IPS-NIHi7 (cell line): ENCODE measurements at regions not wholly inside any gene's neighbourhood (a gene's known extent, or its start where the extent isn't known, plus 50 kb on each side); places are given as distances from the start of the nearest gene placed in this dataset.

ENCODE experiments used
- DNase-seq: peaks from one replicate; pipeline ENCODE4 v3.0.0; 2012; ENCODE audit warnings: mixed read lengths; ENCODE audit errors: extremely low spot score

DNA sequence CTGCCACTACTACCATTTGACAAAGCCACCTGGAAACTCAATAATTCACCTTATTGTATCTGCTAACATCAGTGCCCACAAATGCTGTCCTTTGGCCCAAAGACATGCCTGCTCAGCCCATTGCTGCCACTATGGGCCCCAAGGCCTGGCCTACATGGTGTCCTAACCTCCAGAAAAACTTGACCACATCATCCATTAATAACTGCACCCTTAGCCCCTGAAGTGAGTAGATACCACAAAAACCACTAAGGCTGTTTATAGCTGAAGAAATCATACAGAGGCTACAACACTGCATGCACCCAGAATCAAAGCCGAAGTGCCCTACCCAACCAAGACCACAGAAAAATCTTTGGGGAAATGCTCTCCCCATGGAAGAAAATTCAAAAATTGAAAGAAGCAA lies 932.8 kb upstream of the SLITRK6 start:
- no peak for DNase-seq

DNA sequence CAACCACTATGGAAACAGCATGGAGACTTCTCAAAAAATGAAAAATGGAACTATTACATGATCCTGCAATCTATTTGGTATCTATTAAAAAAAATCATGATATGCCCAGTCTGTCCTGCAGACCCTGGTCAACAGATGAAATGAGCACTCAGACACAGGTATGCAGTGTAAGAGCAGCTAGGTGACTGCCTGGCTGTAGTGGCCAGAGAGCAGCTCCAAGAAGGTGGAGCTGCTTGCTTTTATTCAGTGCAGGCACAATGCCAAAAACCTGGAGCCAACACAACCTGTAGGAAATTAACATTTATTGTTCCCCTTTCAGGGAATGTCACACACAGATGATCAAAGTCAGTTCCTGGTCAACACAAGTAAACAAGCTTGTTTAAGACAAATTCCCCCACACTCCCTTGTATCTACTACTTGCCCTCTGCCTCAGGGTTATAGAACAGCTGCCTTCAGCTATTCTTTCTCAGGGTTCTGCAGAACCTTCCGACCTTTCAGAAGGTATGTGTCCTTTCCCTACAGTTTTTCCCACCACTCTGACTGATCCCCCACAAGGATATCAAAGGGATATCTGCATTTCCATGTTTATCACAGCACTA lies 933.7 kb upstream of the SLITRK5 start:
- DNase-seq = no peak

DNA sequence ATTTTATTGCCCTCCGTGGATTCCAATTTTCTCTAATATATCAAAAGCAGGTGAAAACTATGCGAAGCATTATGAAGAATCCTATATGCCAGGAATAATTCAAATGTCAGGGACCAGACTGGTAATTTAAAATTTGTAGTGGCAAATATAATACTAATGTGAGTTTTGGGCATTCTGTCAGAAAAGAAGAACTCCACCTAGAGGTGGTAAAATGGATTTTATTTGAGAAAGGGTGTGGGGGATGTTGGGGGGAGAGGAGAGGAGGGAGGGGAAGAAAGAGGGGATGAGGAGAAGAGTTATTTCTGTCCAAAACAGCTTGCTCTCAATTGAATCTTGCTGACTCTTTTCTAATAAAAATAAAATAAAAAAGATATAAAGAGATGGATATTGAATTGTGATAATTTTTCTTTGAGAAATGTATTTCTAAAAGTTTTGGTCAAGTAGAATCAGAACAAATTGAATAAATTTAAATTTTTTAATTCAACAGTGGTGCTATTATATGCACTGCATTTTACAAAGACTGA lies 929.3 kb upstream of the SLITRK5 start:
- no peak for DNase-seq

GRCh38 chr13:86757236-86757978 lies 913.8 kb upstream of the SLITRK5 start:
- peak; percentile 16 for DNase-seq

- no peak for DNase-seq
These were observed 913.1 kb upstream of the SLITRK5 start for GRCh38 chr13:86758116-86758515.

- no peak for DNase-seq
These were observed 910.6 kb upstream of the SLITRK5 start for GRCh38 chr13:86760620-86761019.

GRCh38 chr13:86765462-86765861 lies 905.7 kb upstream of the SLITRK5 start:
- no peak for DNase-seq

- no peak for DNase-seq
These were observed 882.6 kb upstream of the SLITRK5 start for GRCh38 chr13:86788616-86789015.

- DNase-seq = no peak
These were observed 879.0 kb upstream of the SLITRK5 start for GRCh38 chr13:86792153-86792651.

GRCh38 chr13:86795858-86796257 lies 875.3 kb upstream of the SLITRK5 start:
- no peak for DNase-seq

- no peak for DNase-seq
These were observed 860.8 kb upstream of the SLITRK5 start for GRCh38 chr13:86810361-86810760.

GRCh38 chr13:86813198-86813597 lies 858.0 kb upstream of the SLITRK5 start:
- no peak for DNase-seq

DNA sequence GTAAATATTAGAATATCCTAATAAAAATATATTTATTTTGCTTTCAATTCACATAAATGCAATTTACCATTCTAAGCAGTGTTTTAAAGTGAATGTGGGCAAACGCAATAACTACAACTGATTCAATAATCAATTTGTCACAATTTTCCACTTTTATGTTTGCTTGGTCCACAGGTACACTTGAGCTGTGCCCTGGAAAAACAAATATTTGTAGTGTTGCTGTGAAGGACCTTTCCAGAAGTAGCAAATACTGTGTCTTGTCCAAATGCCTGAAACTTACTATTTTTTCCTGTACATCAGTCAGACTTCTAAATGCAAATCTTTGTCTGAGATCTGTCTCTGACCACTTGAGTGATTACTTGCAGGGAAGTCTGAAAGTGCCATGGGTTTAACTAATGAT lies 845.8 kb upstream of the SLITRK5 start:
- no peak for DNase-seq

DNA sequence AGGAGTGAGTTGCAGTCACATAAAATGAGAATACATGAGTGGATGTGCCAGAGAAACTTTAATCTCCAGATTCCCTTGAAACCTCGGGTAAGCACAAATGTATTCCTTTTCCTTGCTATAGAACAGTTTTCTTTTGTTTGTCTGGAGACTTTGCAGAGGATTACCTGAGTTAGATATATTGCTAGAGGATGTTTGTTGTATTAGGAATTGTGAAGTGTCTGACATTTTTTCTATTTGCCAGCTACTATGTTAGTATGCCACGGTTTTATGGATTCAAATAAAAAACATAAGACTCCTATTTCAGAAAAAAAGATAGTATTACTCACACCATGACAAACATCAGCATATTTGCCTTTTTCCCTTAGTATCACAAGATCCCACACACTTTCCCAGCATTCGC lies 844.9 kb upstream of the SLITRK5 start:
- DNase-seq = no peak

DNA sequence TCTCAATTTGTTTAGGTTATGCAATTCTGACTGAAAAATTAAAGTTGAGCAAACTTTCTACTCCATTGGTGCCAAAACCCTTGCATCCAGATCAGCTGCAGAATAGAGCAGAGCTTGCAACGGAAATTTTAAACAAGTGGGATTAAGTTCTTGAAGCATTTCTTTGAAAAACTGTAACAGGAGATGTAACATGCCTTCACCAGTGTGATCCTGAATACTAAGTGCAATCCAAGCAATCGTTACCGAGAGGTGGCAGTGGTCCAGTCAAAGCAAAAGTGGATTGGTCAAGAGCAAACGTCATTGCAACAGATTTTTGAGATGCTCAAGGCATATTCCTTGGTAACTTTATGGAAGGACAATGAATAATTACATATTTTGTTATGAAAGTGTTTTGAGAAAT lies 841.1 kb upstream of the SLITRK5 start:
- no peak for DNase-seq

GRCh38 chr13:86831084-86831483 lies 840.1 kb upstream of the SLITRK5 start:
- DNase-seq = no peak

DNA sequence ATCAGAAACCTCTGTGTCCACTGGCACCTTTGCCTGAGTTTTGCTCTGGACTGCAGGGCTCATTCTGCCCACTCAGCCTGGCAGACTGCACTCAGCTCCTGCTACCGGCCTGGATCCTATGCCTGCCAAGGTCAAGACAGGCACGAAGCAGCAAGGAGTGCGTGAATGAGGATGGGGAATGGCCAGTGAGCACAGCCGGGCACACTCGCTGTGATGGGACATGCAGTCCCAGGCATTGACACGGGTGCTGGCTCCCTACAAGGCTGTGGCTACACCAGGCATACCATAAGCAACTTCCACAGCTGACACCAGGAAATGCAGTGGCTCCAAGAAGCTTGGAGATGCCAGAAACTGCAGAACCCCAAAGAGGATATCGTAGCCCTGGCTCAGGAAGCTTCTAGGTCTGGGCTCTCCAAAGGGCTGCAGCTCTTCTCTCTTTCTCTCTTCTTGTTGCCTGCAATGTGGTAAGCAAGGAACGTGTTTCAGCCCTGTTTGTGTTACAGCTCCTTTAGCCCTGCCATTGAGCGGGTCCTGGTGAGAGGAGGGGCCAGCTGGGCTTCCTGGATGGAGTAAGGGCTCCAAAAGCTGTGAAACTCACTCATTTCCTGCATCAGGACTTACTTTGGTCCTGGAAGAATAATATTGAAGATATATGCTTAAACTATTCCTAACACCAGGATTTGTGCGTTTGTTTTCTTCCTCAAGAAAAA lies 832.6 kb upstream of the SLITRK5 start:
- DNase-seq = no peak

GRCh38 chr13:86839221-86839620 lies 832.0 kb upstream of the SLITRK5 start:
- no peak for DNase-seq

DNA sequence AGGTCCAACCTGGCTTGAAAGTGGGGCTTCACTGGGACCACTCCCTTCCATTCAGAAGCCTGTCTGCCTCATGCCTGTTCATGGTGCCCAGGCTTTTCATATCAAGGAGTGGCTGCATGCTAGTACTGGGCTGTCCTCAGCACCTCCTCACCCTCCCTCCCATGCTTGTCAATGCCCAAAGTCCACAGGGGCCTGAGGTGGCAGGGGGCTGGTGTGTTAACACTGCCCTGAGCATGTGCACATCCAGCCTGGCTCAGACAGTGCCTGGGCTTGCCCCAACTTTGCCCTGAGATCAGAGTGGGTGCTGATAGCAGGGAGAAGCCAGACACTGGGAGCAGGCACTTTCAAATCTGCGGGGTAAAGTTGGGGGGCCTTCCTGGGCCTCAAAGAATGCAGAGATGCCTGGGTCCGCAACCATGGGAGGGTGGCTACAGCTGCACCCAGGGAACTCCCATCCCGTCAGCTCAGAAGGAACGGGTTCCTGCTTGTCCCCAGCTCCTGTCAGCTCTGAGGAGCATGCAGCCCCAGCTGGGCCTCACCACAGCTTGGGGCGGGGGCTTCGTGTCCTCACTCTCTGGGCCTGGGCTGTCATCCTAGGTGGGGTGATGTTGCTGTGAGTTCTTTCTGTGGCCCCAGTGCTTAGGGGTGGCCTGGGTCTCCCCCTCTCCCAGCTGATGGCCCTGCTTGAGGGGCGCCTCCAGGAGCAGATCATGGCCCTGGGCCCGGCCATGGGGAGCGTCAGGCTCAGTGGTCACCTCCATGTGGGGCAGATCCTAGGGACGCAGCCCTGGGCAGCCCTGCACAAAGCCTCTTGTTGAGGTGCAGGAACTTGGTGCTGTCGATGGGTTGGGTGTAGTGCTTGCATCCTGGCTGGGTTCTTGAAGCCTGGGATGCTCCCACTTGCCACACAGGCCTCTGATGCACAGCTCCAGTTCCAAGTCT lies 830.6 kb upstream of the SLITRK5 start:
- no peak for DNase-seq

GRCh38 chr13:86841264-86841663 lies 829.9 kb upstream of the SLITRK5 start:
- no peak for DNase-seq

DNA sequence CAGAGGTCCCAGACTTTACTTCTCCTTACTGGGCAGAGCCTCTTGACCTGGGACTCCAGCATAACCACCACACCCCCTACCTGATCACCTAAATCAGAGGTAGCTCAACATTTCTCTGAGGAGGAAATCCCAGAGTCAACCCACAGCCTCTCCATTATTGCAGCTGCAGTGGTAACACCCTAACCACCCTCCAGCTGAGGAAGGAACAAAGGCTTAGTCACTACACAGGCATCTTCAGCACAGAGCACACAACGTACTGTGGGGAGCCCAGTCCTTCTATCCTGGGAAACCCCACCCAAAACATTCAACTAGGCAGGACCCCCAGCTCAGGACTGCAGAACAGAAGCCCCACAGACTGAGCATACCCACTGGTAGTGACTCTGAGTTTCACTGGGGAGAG lies 824.7 kb upstream of the SLITRK5 start:
- DNase-seq = no peak

DNA sequence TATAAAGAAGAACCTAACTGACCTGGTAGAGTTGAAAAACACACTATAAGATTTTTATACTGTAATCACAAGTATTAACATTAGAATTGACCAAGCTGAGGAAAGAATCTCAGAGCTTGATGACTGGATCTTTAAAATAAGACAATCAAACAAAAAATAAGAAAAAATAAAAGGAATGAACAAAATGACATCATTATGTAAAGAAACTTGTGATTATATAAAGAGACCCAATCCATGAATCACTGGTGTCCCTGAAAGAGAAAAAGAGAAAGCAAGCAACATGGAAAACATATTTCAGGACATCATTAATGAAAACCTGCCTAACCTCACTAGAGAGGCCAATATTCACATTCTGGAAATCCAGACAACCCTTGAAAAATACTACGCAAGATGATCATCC lies 822.5 kb upstream of the SLITRK5 start:
- DNase-seq = no peak
